ENCODE measurements at regions not wholly inside any gene's neighbourhood (a gene's known extent, or its start where the extent isn't known, plus 50 kb on each side); places are given as distances from the start of the nearest gene placed in this dataset.

- DNase-seq (ENCODE audit: low read depth, low spot score) (no peak), FAIRE-seq (no peak)
- Histone ChIP-seq H3K9ac (ENCODE audit: control insufficient read depth, extremely low read depth, insufficient read depth, low read length) (no peak overlapping the region), H3K4me2 (ENCODE audit: control insufficient read depth, extremely low read depth, insufficient read depth, low read depth, low read length) (no peak overlapping the region), H3K36me3 (ENCODE audit: control insufficient read depth in 2 of 2, extremely low read depth in 1 of 2, insufficient read depth in 2 of 2, low read length in 2 of 2) (no peaks in the 10 kb centered on the region), H3K27me3 (ENCODE audit: control insufficient read depth, extremely low read depth, insufficient read depth, low read length) (peaks cover 14% of the 10 kb centered on the region), H3K4me3 (ENCODE audit: control insufficient read depth in 2 of 3, extremely low read depth in 1 of 3, insufficient read depth in 2 of 3, low read depth in 1 of 3, low read length in 3 of 3) (no peak overlapping the region), H3K27ac (ENCODE audit: control insufficient read depth, insufficient read depth, low read length) (no peak overlapping the region), H4K20me1 (ENCODE audit: control insufficient read depth, extremely low read depth, insufficient read depth, low read length) (peaks cover 4% of the 10 kb centered on the region), H3K4me1 (ENCODE audit: control insufficient read depth, extremely low read depth, insufficient read depth, low read length) (no peaks in the 10 kb centered on the region), H3K9me1 (ENCODE audit: control insufficient read depth, extremely low read depth, insufficient read depth, low read length) (no peaks in the 10 kb centered on the region), H2AFZ (ENCODE audit: control insufficient read depth, low read length) (no peak overlapping the region), H3K9me3 (ENCODE audit: control insufficient read depth, low read depth, low read length) (no peaks in the 10 kb centered on the region), H3K79me2 (ENCODE audit: control insufficient read depth, insufficient read depth, low read length) (no peaks in the 10 kb centered on the region)
- dilution Hi-C loops (cut with MboI; ENCODE audit: extremely low pct_ligation_motif_present, low sequenced_read_pairs), result no loop called here
- TF ChIP-seq EZH2 (IDR thresholded peaks at IDR 0.05; ENCODE audit: low read length) (no peak), CTCF (optimal IDR thresholded peaks at IDR 0.05 in 1 of 3, IDR thresholded peaks at IDR 0.05 in 1 of 3, conservative IDR thresholded peaks at IDR 0.05 in 1 of 3; ENCODE audit: extremely low read depth in 1 of 3, insufficient read depth in 2 of 3, low read length in 3 of 3) (no peak)
Measured at GRCh38 chr3:10667901-10668476, 148.0 kb upstream of the SLC6A11 start.

DNA sequence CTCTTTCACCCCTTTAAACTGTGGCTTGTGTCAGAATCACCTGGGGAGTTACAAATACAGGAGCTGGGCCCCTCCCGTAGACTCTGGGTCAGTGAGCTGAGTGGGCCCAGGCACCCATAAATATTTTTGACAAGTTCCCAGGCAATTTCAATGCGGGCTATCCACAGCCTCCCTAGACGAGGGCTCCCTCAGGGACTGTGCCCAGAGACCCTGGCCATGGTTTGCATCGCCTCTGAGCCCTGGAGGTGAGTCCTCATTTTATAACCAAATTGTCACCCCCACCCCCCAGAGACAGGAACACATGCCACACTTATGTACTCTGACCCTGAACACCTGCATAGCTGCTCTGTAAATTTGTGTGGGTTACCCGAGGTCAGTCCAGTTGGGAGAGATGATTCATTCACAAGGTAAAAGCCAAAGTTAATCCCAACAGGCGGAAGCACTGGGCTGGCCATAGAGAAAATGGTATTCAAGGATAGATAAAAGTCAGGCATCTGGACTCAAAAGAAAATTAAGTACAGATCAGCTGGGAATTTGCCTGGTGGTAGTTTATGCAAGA is 146.5 kb upstream of the SLC6A11 start:
- no peak overlapping the region for H3K4me3 ChIP-seq (ENCODE audit: control insufficient read depth in 2 of 3, extremely low read depth in 1 of 3, insufficient read depth in 2 of 3, low read depth in 1 of 3, low read length in 3 of 3)
- no peak overlapping the region for H2AFZ ChIP-seq (ENCODE audit: control insufficient read depth, low read length)
- peaks cover 18% of the 10 kb centered on the region for H3K27me3 ChIP-seq (ENCODE audit: control insufficient read depth, extremely low read depth, insufficient read depth, low read length)
- no peaks in the 10 kb centered on the region for H3K9me1 ChIP-seq (ENCODE audit: control insufficient read depth, extremely low read depth, insufficient read depth, low read length)
- H3K9me3 ChIP-seq (ENCODE audit: control insufficient read depth, low read depth, low read length), result no peaks in the 10 kb centered on the region
- H3K27ac ChIP-seq (ENCODE audit: control insufficient read depth, insufficient read depth, low read length), result no peak overlapping the region
- peaks cover 4% of the 10 kb centered on the region for H4K20me1 ChIP-seq (ENCODE audit: control insufficient read depth, extremely low read depth, insufficient read depth, low read length)
- no peaks in the 10 kb centered on the region for H3K79me2 ChIP-seq (ENCODE audit: control insufficient read depth, insufficient read depth, low read length)
- no peaks in the 10 kb centered on the region for H3K36me3 ChIP-seq (ENCODE audit: control insufficient read depth in 2 of 2, extremely low read depth in 1 of 2, insufficient read depth in 2 of 2, low read length in 2 of 2)
- dilution Hi-C loops (cut with MboI; ENCODE audit: extremely low pct_ligation_motif_present, low sequenced_read_pairs), result no loop called here
- DNase-seq (ENCODE audit: low read depth, low spot score) (no peak), FAIRE-seq (no peak)
- no peak overlapping the region for H3K9ac ChIP-seq (ENCODE audit: control insufficient read depth, extremely low read depth, insufficient read depth, low read length)
- no peak overlapping the region for H3K4me2 ChIP-seq (ENCODE audit: control insufficient read depth, extremely low read depth, insufficient read depth, low read depth, low read length)
- no peak for TF ChIP-seq CTCF (optimal IDR thresholded peaks at IDR 0.05 in 1 of 3, IDR thresholded peaks at IDR 0.05 in 1 of 3, conservative IDR thresholded peaks at IDR 0.05 in 1 of 3; ENCODE audit: extremely low read depth in 1 of 3, insufficient read depth in 2 of 3, low read length in 3 of 3)
- TF ChIP-seq EZH2 (IDR thresholded peaks at IDR 0.05; ENCODE audit: low read length), result no peak
- H3K4me1 ChIP-seq (ENCODE audit: control insufficient read depth, extremely low read depth, insufficient read depth, low read length), result no peaks in the 10 kb centered on the region

Data from keratinocyte (primary cell).